NCI-H510A (cell line): ENCODE measurements at regions not wholly inside any gene's neighbourhood (a gene's known extent, or its start where the extent isn't known, plus 50 kb on each side); places are given as distances from the start of the nearest gene placed in this dataset.

Source experiments
- DNase-seq: peaks from one replicate; lab custom pipeline; 2025; lab: John Stamatoyannopoulos, UW

DNA sequence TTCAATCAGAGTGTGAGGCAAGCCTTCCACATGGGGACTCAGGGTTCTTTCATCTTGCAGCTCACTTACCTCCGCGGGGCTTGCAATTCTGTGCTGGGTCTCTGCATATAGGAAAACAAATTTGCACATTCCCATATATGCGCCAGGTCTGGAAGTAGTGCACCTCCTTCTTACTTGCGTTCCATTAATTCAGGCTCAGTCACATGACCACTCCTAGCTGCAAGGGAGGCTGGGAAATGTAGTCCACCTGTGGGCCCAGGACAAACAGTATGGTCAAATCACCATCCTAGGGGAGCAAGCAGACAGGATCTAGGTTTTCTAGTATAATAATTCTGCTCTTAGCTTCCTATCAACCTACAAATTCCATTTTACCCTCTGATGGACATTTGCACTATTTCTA is 160.4 kb downstream of the AACS start:
- DNase-seq: no peak

DNA sequence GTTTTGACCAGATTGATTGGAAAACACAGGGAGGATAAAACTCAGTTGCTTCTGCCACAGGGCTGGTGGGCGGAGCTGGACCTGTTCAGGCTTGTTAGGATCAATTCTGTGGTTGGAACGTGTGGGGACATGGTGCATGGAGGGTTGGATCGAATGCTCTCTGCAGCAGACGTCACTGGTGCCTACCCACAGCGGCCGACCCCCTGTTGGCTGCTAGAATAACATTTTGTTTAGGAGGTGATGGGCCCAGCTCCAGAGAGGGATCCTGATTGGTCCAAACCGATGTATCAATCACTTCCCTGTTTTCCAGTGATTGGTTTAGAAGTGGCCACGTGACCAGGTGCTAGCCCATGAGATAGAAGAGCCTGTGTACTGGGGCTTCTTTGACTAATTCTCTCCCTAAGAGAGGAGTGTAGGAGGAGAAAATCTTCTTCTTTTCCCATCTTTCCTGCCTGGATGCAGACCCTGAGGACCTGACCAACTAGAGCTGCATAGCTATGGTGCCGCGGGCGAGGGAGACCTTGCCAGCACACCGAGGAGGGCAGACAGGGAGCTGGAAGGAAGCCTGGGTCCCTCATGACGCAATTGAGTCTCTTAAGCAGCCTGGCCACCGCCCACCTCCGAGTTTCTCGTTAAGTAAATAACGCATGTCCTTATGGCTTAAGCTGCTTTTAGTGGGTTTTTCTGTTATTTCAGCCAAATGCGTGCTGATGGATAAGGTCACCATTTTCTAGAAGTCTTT is 163.5 kb downstream of the AACS start:
- DNase-seq: peak; percentile 30

DNA sequence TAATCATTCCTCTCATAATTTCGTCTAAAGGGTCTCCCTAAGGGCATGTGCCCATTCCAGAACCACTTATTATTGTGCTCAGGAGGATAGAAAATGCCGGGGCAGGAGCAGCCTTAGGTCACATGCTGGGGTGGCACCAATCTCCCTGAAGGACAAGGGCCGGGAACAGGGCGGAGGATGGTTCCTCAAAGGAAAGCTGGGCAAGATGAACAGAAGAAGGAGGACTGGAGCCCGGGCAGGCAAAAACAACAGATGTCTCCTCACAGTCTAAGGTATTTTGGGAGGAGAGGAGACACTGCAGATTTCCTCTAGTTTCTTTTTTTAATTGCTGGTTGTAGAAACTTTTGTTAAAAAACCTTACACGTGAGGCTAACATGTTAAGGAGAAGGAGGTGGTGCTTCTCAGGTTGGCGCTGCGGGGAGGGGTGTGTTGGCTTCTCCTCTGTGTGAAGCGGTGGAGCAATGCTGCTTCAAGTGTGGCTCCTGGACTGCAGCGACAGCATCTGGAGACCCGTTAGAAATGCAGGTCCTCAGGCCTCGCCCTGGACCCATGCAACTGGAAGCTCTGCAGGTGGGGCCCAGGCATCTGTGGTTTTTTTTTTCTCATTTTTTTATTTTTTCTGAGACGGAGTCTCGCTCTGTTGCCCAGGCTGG is 164.8 kb downstream of the AACS start:
- DNase-seq: no peak

DNA sequence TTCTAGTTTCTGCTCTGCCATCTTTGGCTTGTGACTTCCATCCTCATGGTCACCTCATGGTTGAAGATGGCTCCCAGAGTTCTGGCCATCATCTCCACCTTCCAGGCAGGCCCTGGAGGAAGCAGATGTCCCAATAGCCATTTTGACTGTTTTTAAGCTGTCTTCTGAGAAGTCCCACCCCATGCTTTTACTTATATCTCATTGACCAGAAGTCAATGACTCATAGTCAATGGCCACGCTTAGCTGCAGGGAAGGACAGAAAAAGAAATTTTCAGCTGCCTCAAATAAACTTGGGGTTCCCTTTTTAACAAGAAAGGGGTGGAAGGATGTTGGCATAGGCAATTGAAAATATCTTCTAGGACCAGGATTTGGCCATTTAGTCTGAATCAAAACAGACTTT is 168.1 kb downstream of the AACS start:
- no peak for DNase-seq

DNA sequence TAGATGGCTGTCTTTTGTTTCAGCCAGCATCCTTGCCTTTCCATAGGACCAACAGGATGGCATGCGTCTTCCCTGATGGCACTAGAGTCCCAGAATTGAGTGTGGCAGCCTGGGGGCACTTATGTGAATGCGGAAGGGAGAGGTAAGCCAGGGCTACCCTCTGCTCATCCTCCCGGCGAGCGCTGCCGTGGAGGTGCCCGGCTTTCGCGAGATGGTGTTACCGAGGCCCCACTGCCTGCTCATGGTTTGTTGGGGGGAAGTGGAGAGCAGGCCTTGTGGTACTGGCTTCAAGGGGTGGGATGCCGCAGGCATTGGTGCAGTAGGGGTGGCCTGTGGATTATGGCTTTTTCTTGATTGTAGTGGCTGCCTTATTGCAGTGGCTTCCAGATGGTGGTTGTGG is 174.3 kb downstream of the AACS start:
- no peak for DNase-seq

DNA sequence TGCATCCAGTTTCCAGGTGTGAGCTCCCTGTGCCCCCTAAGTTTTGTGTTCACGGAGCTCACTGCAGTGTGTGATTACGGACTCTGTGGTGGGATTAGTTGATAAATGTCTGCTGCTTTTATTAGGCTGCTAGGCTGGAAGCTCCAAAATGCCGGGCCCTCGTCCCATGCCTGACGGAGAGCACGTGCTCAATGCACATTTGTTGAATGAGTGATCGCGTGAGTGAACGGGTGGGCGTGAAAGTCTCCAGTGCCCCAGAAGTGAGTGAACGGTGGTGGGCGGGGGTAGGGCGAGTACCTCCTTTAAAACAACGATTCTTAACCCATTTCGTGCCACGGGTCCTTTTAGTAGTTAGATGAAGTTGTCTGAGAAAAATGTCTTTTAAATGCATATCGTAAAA is 175.5 kb downstream of the AACS start:
- DNase-seq: no peak

DNA sequence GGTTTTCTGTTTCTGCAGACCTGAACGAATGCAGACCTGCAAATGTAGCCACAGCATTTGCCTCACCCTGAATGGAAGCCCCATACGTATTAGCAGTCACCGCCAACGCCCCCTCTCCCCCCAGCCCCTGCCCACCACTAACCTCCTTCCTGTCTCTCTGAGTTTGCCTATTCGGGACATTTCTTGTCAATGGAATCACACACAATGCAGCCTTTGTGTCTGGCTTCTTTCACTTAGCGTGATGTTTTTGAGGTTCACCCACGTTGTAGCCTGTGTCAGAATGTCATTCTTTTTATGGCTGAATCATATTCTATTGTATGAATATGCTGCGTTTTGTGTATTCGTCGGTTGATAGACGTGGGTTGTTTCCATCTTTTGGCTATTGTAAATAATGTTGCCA is 178.6 kb downstream of the AACS start:
- DNase-seq: no peak

DNA sequence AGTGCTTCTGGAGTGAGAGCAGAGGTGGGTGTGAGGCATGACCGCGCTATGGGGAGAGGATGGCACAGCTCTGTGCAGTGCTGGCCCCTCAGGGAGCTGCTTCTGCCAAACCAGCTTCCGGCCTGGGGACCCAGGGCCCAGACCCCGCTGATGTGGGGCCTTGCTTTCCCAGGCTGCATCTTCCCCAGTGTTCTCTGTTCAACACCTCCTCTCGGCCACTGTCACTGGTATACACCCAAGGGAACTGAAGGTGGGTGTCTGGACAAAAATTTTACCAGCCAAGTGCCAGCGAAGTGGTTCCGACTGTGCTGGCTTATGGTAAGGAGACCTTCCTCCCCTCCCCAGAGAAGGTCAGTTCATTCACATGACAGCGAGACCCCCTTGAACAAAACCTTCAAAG is 179.1 kb downstream of the AACS start:
- no peak for DNase-seq

DNA sequence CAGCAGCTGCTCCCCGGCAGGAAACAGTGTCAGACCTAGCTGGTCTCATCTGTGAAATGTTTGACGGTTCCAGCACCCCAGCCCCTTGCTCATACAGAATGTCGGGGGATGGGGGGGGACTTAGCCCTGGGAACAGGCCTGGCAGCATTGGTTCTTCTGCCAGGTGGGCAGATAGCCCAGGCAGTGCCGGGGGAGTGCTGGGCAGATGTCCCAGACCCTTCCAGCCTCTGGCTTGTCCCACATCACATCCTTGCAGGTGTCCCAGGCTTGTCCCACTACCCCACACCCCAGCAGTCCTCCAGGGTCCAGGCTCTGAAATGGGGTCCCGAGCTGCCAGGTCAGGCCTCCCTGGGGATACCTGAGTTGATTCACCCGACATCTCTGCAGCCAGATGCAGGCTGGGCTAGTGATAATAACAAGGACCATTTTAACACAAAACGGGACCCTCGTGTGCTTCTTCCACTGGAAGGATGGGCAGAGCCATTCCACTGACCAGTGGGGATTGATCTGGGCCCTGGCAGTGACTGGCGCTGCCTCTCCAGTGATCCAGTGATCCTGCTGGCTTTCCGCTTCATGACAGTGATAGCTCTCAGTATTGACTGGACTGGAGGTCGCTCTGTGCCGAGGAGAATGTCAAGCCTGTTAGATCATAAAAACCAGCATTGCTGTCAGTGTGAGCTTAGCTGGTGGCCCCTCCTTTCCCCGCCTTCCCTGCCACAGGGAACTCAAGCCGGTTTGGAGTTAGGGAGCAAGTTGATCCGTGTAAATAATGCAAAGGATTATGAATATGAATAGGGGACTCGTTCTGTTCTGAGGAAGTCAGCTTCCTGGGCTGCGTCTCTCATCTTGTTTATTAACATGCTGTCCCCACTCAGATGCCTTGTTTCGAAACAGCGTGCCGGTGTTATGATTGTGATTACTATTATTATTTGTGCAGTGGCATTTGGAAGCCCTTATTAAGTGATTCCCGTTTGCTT is 180.6 kb downstream of the AACS start:
- DNase-seq: no peak

DNA sequence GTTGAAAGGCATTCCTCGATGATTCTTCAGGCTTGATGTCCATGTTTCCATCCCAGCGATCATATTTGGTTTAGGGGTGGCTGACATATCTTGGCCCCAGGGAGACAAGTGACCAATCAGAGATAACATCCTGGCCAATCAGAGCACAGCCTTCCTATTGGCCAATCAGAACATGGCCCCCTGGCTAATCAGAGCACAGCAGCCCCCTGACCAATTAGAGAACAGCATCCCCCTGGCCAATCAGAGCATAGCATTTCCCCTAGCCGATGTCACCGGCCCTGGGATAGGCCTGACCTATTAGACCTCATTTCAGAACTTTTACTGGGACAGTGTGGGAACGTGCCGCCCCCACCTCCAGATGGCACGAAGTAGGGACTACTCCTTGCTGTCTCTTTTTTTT is 182.2 kb downstream of the AACS start:
- DNase-seq: no peak

DNA sequence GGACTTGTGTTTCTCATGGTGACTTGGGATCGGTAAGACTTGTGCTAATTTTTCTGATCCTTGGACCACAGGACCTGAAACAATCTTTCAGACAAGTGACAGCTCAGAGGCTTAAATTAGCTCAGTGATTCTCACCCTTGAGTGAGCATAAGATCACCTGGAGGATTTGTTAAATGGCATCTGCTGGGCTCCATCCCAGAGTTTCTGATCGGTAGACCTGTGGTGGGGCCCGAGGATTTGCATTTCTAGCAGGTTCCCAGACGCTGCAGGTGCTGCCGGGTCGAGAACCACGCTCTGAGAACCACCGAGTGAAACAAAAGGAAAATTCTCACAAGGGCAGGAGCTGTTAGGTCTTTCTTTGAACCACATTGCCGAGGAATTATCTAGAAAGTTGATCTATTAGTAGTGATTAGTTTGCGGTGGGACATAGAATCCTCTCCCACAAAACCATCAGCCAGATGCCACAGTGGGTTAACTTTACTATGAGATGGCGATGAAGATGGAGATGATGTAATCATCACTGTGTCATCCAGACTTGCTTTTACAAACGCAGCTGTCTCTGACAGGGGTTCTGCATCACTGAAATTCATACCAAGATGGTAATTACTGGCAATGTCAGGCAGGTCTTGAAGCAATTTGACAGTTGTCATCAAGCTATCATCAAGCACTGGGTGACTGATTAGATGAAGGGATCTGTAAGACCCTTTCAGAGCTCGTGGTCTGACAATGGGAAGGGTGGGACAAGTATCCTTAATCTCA is 184.0 kb downstream of the AACS start:
- DNase-seq: no peak

DNA sequence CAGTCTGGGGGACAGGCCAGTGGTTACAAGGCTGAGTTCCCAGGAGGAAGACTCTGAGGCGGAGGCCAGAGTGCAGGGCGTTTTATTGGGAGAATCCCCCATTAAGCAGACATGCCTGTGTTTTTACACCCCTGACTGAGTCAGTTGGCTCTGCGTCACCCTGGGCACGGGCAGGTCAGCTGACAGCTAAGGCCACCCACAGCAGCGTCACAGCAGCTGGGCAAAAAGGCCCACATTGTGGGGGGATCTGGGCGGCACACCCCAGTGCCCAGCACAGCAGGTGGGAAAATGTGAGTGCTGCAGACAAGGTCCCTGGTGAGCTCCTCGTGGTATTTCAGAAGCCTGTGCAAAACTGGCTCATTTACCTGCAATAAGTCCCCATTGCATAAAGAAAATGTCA is 184.7 kb downstream of the AACS start:
- DNase-seq: no peak

DNA sequence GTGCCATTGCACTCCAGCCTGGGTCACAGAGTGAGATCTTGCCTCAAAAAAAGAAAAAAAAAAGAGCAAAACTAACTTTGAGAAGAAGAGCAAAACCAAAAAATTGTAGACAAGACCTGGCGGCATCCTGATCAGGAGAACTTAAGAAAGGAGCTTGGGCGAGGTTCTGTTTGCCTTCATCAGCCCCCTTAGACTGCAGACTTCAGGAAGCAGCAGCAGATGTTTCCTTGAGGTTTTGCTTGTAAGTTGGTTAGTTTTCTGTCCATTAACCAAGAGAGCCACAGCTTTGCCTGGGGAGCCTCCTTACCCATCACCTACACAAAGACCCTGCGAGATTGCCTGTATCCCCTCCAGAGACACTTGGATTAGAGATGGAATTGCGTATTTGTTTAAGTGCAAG is 189.0 kb downstream of the AACS start:
- no peak for DNase-seq

DNA sequence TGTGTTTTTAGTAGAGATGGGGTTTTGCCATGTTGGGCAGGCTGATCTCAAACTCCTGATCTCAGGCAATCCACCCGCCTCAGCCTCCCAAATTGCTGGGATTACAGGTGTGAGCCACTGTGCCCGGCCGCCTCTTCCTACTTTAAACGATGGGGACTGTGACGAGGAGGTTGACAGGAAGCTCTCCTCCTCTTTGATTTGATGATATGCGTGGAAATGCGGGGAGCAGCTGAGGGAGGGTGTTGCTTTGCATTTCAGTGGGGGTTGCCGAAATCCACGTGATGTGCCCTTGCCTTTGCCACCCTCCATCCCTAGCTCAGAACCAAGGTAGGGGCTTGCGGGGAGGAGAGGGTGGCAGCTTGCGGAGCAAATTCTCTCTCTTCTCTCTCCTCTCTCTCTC is 189.6 kb downstream of the AACS start:
- DNase-seq: no peak

DNA sequence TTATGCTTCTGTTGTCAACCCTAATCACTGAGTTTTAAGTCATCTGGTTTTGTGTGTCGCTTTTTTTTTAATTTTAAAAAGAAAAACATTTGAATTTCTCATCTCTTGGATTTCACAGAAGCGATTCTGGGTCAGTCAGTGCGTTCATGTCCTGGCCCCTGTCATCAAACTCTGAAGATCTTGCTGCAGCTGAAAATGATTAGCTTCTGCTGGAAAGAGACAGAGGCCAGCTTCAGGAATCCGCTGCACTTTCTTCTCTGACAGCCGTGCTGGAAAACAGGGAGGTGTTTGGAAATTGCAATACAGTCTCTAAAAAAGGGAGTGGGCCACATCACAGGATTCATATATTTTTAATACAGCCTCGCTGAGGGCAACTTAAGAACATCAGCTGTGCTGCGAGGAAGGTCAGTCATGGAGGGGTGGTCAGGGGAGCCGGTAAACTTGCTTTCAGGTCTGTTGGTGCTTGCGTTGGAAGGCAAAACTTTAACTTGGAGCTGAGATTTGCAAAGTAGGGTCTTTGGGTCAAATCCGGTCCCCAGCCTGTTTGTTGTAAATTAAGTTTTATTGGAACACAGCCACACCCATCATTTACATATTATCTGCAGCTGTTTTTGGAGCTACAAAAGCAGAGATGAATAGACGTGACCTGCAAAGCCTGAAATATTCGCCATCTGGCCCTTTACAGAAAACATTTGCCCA is 190.8 kb downstream of the AACS start:
- no peak for DNase-seq

DNA sequence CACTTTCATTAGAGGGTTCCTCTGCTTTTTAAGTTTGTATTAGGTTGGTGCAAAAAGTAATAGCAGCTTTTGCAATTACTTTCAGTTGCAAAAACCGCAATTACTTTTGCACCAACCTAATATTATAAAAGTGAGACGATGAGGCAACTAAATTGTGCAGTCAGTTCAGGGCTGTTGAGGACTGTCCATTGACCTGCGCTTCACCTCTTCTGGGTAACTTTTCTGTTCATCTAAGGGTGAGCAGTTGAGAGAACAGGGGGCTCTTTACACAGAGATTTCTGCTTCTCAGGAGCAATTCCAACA is 191.3 kb downstream of the AACS start:
- no peak for DNase-seq

DNA sequence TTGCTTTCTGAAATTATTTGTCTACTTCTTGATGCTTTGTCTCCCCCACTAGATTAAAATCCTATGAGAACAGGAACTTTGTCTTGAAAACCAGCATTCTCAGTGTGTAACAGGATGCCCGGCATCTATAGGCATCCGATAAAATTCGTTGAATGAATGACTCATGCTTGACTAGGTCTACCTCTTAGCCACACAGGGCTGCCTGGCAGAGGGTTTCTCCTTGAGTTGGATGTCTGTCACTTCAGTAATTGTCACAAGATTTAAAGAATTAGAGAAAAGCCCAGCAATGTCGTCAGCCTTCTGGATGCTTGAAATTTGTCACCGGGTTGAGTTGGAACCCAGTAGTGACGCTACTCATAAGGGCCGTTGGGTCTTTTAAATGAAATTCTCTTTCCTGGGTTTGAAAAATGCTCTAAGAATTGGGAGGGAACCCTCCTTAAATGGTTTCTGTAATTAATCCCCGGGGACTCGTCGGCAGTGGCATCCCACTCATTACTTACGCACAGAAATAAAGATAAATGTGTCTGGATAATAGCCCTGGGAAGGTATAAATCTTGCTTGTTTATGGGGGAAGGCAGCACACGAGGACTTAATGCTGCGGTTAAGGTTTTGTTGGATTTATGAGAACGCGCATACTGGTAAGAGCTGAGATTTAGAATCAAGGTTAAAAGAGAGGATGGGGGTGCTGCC is 194.1 kb downstream of the AACS start:
- no peak for DNase-seq

DNA sequence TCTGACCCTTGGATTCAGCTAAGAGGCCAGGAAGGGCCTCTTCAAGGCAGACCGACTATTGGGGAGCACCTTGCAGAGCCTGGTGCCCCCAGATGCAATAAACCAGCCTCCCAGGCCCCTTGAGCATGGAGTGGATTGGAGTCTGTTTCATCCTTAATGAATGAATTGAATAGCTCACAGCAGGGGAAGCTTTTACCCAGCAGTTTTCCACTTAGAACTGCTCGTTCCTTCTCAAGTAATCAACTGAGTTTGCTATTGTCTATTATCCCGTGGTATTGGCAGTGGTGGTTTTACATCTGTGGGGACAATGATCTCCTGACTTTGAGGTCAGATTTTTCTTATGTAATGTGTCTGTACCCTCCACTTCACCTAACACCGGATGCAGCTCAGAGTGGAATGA is 197.6 kb downstream of the AACS start:
- no peak for DNase-seq

DNA sequence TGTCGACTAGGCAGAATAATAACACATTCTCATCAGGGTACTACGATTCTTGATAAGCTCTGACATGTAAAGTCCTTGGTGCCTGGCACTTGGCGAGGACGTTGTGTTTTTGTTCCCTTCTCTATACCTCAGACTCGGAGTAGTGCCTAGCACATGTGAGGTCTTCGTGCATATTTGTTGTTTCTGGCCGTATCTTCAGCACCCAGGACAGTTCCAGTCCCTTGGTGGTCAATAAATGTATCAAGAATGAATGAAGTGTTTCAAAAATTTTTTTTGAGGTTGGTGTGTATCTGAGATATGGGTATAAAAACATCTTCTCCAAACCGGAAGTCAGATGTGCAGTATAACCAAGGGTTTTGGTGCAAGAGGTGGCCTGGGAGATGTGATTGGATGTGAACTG is 198.2 kb downstream of the AACS start:
- no peak for DNase-seq

DNA sequence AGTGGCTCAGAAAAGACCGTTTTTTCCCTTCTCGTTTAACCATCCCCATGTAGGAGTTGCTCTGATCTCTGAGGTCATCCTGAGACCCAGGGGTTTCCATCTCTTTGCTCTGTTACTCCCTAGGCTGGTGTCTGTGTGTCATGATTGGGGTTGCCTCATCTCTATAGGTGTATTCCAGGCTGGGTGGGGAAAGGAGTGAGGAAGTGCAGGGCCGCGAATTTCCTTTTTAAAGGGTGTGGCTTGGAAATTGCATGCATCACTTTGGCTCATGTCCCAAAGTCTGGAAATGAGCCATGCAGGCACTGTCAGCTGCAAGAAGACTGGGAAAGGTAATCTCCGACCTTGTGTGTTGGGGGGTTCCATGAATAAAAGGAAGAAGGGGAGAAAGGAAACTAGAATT is 201.9 kb downstream of the AACS start:
- no peak for DNase-seq

DNA sequence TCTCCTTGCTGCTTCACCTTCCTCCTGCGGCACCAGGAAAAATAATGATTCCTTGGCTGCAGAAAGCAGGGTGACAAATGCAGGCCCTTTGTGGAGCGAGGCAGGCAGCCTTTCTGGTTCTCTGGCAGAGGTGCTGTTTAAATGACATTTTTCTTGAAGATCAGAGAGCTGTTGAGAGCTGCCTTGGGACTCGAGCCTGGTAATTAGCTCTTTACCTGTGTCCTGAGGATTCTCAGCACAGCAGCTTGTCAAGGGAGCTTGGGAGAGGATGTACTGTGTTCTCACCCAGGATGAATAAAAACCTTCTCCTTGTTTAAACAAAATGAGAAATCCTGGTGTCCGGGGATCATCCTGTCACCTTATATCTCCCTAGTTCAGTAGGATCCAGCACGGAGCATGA is 204.0 kb downstream of the AACS start:
- no peak for DNase-seq
